MM.1S (cell line): ENCODE measurements at regions not wholly inside any gene's neighbourhood (a gene's known extent, or its start where the extent isn't known, plus 50 kb on each side); places are given as distances from the start of the nearest gene placed in this dataset.

Experiments
- DNase-seq: peaks from one replicate; pipeline ENCODE4 v3.0.0-alpha.2; 2015
- H2AFZ ChIP-seq: fragments of 300-600 bp; sonication (generic); 2 replicates; pipeline ENCODE4 v1.6.0; 2016; ENCODE audit warnings: antibody characterized with exemption, low read length
- H3F3A ChIP-seq: fragments of 300-600 bp; sonication (generic); 2 replicates; pipeline ENCODE4 v1.6.1; 2016; ENCODE audit warnings: mild to moderate bottlenecking, antibody characterized with exemption, low read length, moderate library complexity, mixed read lengths; ENCODE audit not compliant: insufficient read depth
- H3K27ac ChIP-seq: fragments of 300-600 bp; sonication (generic); 2 replicates; pipeline ENCODE4 v1.5.1; 2016; ENCODE audit warnings: mild to moderate bottlenecking, low read length
- H3K27me3 ChIP-seq: fragments of 300-600 bp; sonication (generic); replicated peaks from 2 replicates; pipeline ENCODE4 v1.6.0; 2016; ENCODE audit warnings: low read length; ENCODE audit not compliant: insufficient read depth
- H3K36me3 ChIP-seq: fragments of 300-600 bp; sonication (generic); replicated peaks from 2 replicates; pipeline ENCODE4 v1.6.1; 2016; ENCODE audit warnings: mild to moderate bottlenecking, low read length, mixed read lengths; ENCODE audit not compliant: insufficient read depth
- H3K4me1 ChIP-seq: fragments of 300-600 bp; sonication (generic); 2 replicates; pipeline ENCODE4 v1.6.1; 2016; ENCODE audit warnings: low read length, mixed read lengths
- H3K4me2 ChIP-seq: fragments of 300-600 bp; sonication (generic); 2 replicates; pipeline ENCODE4 v1.6.0; 2016; ENCODE audit warnings: low read depth, low read length
- H3K4me3 ChIP-seq: fragments of 300-600 bp; sonication (generic); 2 replicates; pipeline ENCODE4 v1.5.1; 2016; ENCODE audit warnings: low read length, mixed read lengths
- H3K79me2 ChIP-seq: fragments of 300-600 bp; sonication (generic); 2 replicates; pipeline ENCODE4 v1.6.1; 2016; ENCODE audit warnings: mixed run types, low read length, mixed read lengths
- H3K9ac ChIP-seq: fragments of 300-600 bp; sonication (generic); 2 replicates; pipeline ENCODE4 v1.6.1; 2016; ENCODE audit warnings: low read length, mixed read lengths
- H3K9me2 ChIP-seq: fragments of 300-600 bp; sonication (generic); replicated peaks from 2 replicates; pipeline ENCODE4 v1.6.1; 2016; ENCODE audit warnings: mild to moderate bottlenecking, low read length, mixed read lengths; ENCODE audit not compliant: insufficient read depth
- H3K9me3 ChIP-seq: fragments of 300-600 bp; sonication (generic); replicated peaks from 2 replicates; pipeline ENCODE4 v1.6.1; 2016; ENCODE audit warnings: mild to moderate bottlenecking, low read length, mixed read lengths; ENCODE audit not compliant: insufficient read depth
- H4K20me1 ChIP-seq: fragments of 300-600 bp; sonication (generic); 2 replicates; pipeline ENCODE4 v1.6.1; 2016; ENCODE audit warnings: mild to moderate bottlenecking, low read length, moderate library complexity, mixed read lengths; ENCODE audit not compliant: insufficient read depth
- CTCF ChIP-seq: fragments of 300-600 bp; sonication (generic); IDR thresholded peaks from 2 replicates; pipeline ENCODE4 v1.5.1; 2016; ENCODE audit warnings: antibody characterized with exemption, low read length, mixed read lengths
- EZH2 ChIP-seq: fragments of 300-600 bp; sonication (generic); optimal IDR thresholded peaks from 2 replicates; pipeline ENCODE3; 2017; ENCODE audit warnings: low read depth, mild to moderate bottlenecking, antibody characterized with exemption, low read length, mixed read lengths
- EZH2phosphoT487 ChIP-seq: fragments of 300-600 bp; sonication (generic); IDR thresholded peaks from 2 replicates; pipeline ENCODE4 v1.6.1; 2018; ENCODE audit warnings: antibody characterized with exemption, low read length

GRCh38 chrX:97751016-97751415, 867.3 kb downstream of the RPA4 start:
- TF ChIP-seq EZH2phosphoT487 (no peak), EZH2 (no peak), CTCF (no peak)
- no peak for DNase-seq
- no peak overlapping the region for H3K27ac ChIP-seq
- no peak overlapping the region for H3K9ac ChIP-seq
- no peaks in the 10 kb centered on the region for H4K20me1 ChIP-seq
- H3K4me1 ChIP-seq = no peaks in the 10 kb centered on the region
- no peaks in the 10 kb centered on the region for H3K79me2 ChIP-seq
- no peaks in the 10 kb centered on the region for H3F3A ChIP-seq
- no peaks in the 10 kb centered on the region for H3K9me2 ChIP-seq
- no peaks in the 10 kb centered on the region for H3K9me3 ChIP-seq
- H2AFZ ChIP-seq = no peak overlapping the region
- H3K4me3 ChIP-seq = no peak overlapping the region
- no peaks in the 10 kb centered on the region for H3K36me3 ChIP-seq
- H3K4me2 ChIP-seq = no peak overlapping the region
- no peaks in the 10 kb centered on the region for H3K27me3 ChIP-seq

- no peak for TF ChIP-seq EZH2phosphoT487
- TF ChIP-seq CTCF = no peak
- TF ChIP-seq EZH2 = no peak
Measured at GRCh38 chrX:97751735-97752134, 868.0 kb downstream of the RPA4 start.

GRCh38 chrX:97756879-97757278, 873.2 kb downstream of the RPA4 start:
- H4K20me1 ChIP-seq = no peaks in the 10 kb centered on the region
- H3K36me3 ChIP-seq = no peaks in the 10 kb centered on the region
- no peak for TF ChIP-seq EZH2phosphoT487
- TF ChIP-seq EZH2 = no peak
- TF ChIP-seq CTCF = no peak
- H2AFZ ChIP-seq = no peak overlapping the region
- no peaks in the 10 kb centered on the region for H3F3A ChIP-seq
- no peaks in the 10 kb centered on the region for H3K79me2 ChIP-seq
- H3K4me2 ChIP-seq = no peak overlapping the region
- no peak for DNase-seq
- no peak overlapping the region for H3K4me3 ChIP-seq
- H3K4me1 ChIP-seq = no peaks in the 10 kb centered on the region
- no peak overlapping the region for H3K27ac ChIP-seq
- H3K9me2 ChIP-seq = no peaks in the 10 kb centered on the region
- no peaks in the 10 kb centered on the region for H3K9me3 ChIP-seq
- H3K27me3 ChIP-seq = no peaks in the 10 kb centered on the region
- H3K9ac ChIP-seq = no peak overlapping the region

More at GRCh38 chrX:97751735-97752134, 868.0 kb downstream of the RPA4 start:
- Histone ChIP-seq H3K36me3 (no peaks in the 10 kb centered on the region), H2AFZ (no peak overlapping the region), H3K9ac (no peak overlapping the region), H3F3A (no peaks in the 10 kb centered on the region), H3K4me2 (no peak overlapping the region), H3K4me3 (no peak overlapping the region), H3K9me2 (no peaks in the 10 kb centered on the region), H3K27me3 (no peaks in the 10 kb centered on the region), H3K9me3 (no peaks in the 10 kb centered on the region), H3K27ac (no peak overlapping the region), H3K4me1 (no peaks in the 10 kb centered on the region), H3K79me2 (no peaks in the 10 kb centered on the region), H4K20me1 (no peaks in the 10 kb centered on the region)
- DNase-seq = no peak
